ENCODE measurements at regions not wholly inside any gene's neighbourhood (a gene's known extent, or its start where the extent isn't known, plus 50 kb on each side); places are given as distances from the start of the nearest gene placed in this dataset.

- DNase-seq (ENCODE audit: low read depth): no peak
Measured at GRCh38 chr13:89897681-89898080, 1449.8 kb upstream of the MIR17HG start.

- no peak for DNase-seq (ENCODE audit: low read depth)
Measured at GRCh38 chr13:89899302-89900103, 1448.0 kb upstream of the MIR17HG start.

- no peak for DNase-seq (ENCODE audit: low read depth)
Measured at GRCh38 chr13:89900104-89900765, 1447.3 kb upstream of the MIR17HG start.

GRCh38 chr13:89902223-89902622 is 1445.3 kb upstream of the MIR17HG start:
- DNase-seq (ENCODE audit: low read depth): no peak

- DNase-seq (ENCODE audit: low read depth): no peak
Measured at GRCh38 chr13:89903115-89903514, 1444.4 kb upstream of the MIR17HG start.

- no peak for DNase-seq (ENCODE audit: low read depth)
Measured at GRCh38 chr13:89910166-89910565, 1437.3 kb upstream of the MIR17HG start.

GRCh38 chr13:89916551-89916950 is 1430.9 kb upstream of the MIR17HG start:
- no peak for DNase-seq (ENCODE audit: low read depth)

- no peak for DNase-seq (ENCODE audit: low read depth)
Measured at GRCh38 chr13:89920461-89920860, 1427.0 kb upstream of the MIR17HG start.

- DNase-seq (ENCODE audit: low read depth): no peak
Measured at GRCh38 chr13:89923052-89923451, 1424.4 kb upstream of the MIR17HG start.

- DNase-seq (ENCODE audit: low read depth): no peak
Measured at GRCh38 chr13:89923736-89924135, 1423.8 kb upstream of the MIR17HG start.

GRCh38 chr13:89925107-89925506 is 1422.4 kb upstream of the MIR17HG start:
- peak; percentile 4 for DNase-seq (ENCODE audit: low read depth)

GRCh38 chr13:89930861-89931260 is 1416.6 kb upstream of the MIR17HG start:
- DNase-seq (ENCODE audit: low read depth): no peak

GRCh38 chr13:89932902-89933301 is 1414.6 kb upstream of the MIR17HG start:
- DNase-seq (ENCODE audit: low read depth): no peak

GRCh38 chr13:89936256-89936655 is 1411.2 kb upstream of the MIR17HG start:
- no peak for DNase-seq (ENCODE audit: low read depth)

- no peak for DNase-seq (ENCODE audit: low read depth)
Measured at GRCh38 chr13:89937420-89937819, 1410.1 kb upstream of the MIR17HG start.

- DNase-seq (ENCODE audit: low read depth): no peak
Measured at GRCh38 chr13:89940383-89940782, 1407.1 kb upstream of the MIR17HG start.

GRCh38 chr13:89943139-89943538 is 1404.3 kb upstream of the MIR17HG start:
- no peak for DNase-seq (ENCODE audit: low read depth)

- DNase-seq (ENCODE audit: low read depth): no peak
Measured at GRCh38 chr13:89950225-89950624, 1397.3 kb upstream of the MIR17HG start.

- no peak for DNase-seq (ENCODE audit: low read depth)
Measured at GRCh38 chr13:89951341-89951740, 1396.1 kb upstream of the MIR17HG start.

- DNase-seq (ENCODE audit: low read depth): no peak
Measured at GRCh38 chr13:89953581-89953980, 1393.9 kb upstream of the MIR17HG start.

- no peak for DNase-seq (ENCODE audit: low read depth)
Measured at GRCh38 chr13:89955773-89956172, 1391.7 kb upstream of the MIR17HG start.

GRCh38 chr13:89959074-89959473 is 1388.4 kb upstream of the MIR17HG start:
- no peak for DNase-seq (ENCODE audit: low read depth)

- no peak for DNase-seq (ENCODE audit: low read depth)
Measured at GRCh38 chr13:89965252-89965651, 1382.2 kb upstream of the MIR17HG start.

All from RPMI7951 (cell line).